K562 (cell line): ENCODE measurements at regions not wholly inside any gene's neighbourhood (a gene's known extent, or its start where the extent isn't known, plus 50 kb on each side); places are given as distances from the start of the nearest gene placed in this dataset.

Experiments
- ARID4B ChIP-seq: sonication (generic); formaldehyde crosslinking; IDR thresholded peaks from 2 replicates; pipeline ENCODE4 v1.8.0; 2022; ENCODE audit warnings: mild to moderate bottlenecking, missing genetic modification reagents
- CTCF ChIP-seq, 3 experiments: IDR thresholded peaks in 2 of 3; conservative IDR thresholded peaks in 1 of 3; 2 replicates each; pipeline ENCODE4 v1.5.1; 2011 to 2012; ENCODE audit warnings: low read length in 3 of 3, mild to moderate bottlenecking in 3 of 3, control low read depth in 2 of 3, improper control_type of control experiment in 1 of 3, inconsistent platforms in 1 of 3, low read depth in 1 of 3, mixed read lengths in 1 of 3, moderate library complexity in 1 of 3; ENCODE audit not compliant: insufficient read depth in 2 of 3

- TF ChIP-seq CTCF (IDR thresholded peaks at IDR 0.05 in 2 of 3, conservative IDR thresholded peaks at IDR 0.05 in 1 of 3; ENCODE audit: insufficient read depth in 2 of 3, low read depth in 1 of 3, low read length in 3 of 3) (no peak), ARID4B (CRISPR knock-in tag) (no peak)
Measured at GRCh38 chr1:189212606-189213005, 1265.1 kb downstream of the BRINP3 start.
